Testis (tissue), 2 donors: ENCODE measurements at regions not wholly inside any gene's neighbourhood (a gene's known extent, or its start where the extent isn't known, plus 50 kb on each side); places are given as distances from the start of the nearest gene placed in this dataset.
"Not testable (repeated sequence)": the region's sequence is repeated elsewhere in the genome, so short reads cannot be mapped to it uniquely, and the experiment has no call there.

Experiments used
- CTCF ChIP-seq, 3 experiments: fragments of 450-650 bp in 2 of 3; fragments of 200-600 bp in 1 of 3; sonication (generic) in 1 of 3; IDR thresholded peaks; one replicate each; pipeline ENCODE4 v1.5.1; 2016 to 2019; ENCODE audit warnings: antibody characterized with exemption in 3 of 3, mild to moderate bottlenecking in 2 of 3, moderate library complexity in 1 of 3
- POLR2A ChIP-seq: fragments of 450-650 bp; IDR thresholded peaks from one replicate; pipeline ENCODE4 v1.6.1; 2017; ENCODE audit warnings: antibody characterized with exemption, mild to moderate bottlenecking, moderate library complexity

- not testable (repeated sequence) for TF ChIP-seq POLR2A; CTCF (IDR thresholded peaks at IDR 0.05)
Observed at GRCh38 chr9:65422966-65423690, 138.1 kb upstream of the FOXD4L5 start.
